ENCODE measurements at regions not wholly inside any gene's neighbourhood (a gene's known extent, or its start where the extent isn't known, plus 50 kb on each side); places are given as distances from the start of the nearest gene placed in this dataset.

GRCh38 chr4:20428436-20429160 lies 176.9 kb downstream of the SLIT2 start:
- no peak for DNase-seq (ENCODE audit: low read depth)
- TF ChIP-seq CTCF (conservative IDR thresholded peaks at IDR 0.05; ENCODE audit: low read length): peak; percentile 43

GRCh38 chr4:20430259-20430941 lies 178.7 kb downstream of the SLIT2 start:
- no peak for TF ChIP-seq CTCF (conservative IDR thresholded peaks at IDR 0.05; ENCODE audit: low read length)
- DNase-seq (ENCODE audit: low read depth): peak; percentile 31
- H3K4me3 ChIP-seq (ENCODE audit: low read length): no peak overlapping the region

More at GRCh38 chr4:20428436-20429160, 176.9 kb downstream of the SLIT2 start:
- H3K4me3 ChIP-seq (ENCODE audit: low read length): no peak overlapping the region

- DNase-seq (ENCODE audit: low read depth): no peak
- no peak overlapping the region for H3K4me3 ChIP-seq (ENCODE audit: low read length)
- no peak for TF ChIP-seq CTCF (conservative IDR thresholded peaks at IDR 0.05; ENCODE audit: low read length)
Measured at GRCh38 chr4:20431543-20431951, 179.8 kb downstream of the SLIT2 start.

- no peak overlapping the region for H3K4me3 ChIP-seq (ENCODE audit: low read length)
- DNase-seq (ENCODE audit: low read depth): peak; percentile 68
- TF ChIP-seq CTCF (conservative IDR thresholded peaks at IDR 0.05; ENCODE audit: low read length): no peak
Measured at GRCh38 chr4:20432088-20432487, 180.4 kb downstream of the SLIT2 start.

- no peak overlapping the region for H3K4me3 ChIP-seq (ENCODE audit: low read length)
- no peak for TF ChIP-seq CTCF (conservative IDR thresholded peaks at IDR 0.05; ENCODE audit: low read length)
- no peak for DNase-seq (ENCODE audit: low read depth)
Measured at GRCh38 chr4:20433097-20433705, 181.5 kb downstream of the SLIT2 start.

GRCh38 chr4:20440170-20440569 lies 188.5 kb downstream of the SLIT2 start:
- no peak for DNase-seq (ENCODE audit: low read depth)
- no peak for TF ChIP-seq CTCF (conservative IDR thresholded peaks at IDR 0.05; ENCODE audit: low read length)
- H3K4me3 ChIP-seq (ENCODE audit: low read length): no peak overlapping the region
